SKM-1 (cell line): ENCODE measurements at regions not wholly inside any gene's neighbourhood (a gene's known extent, or its start where the extent isn't known, plus 50 kb on each side); places are given as distances from the start of the nearest gene placed in this dataset.
"Not testable (repeated sequence)": the region's sequence is repeated elsewhere in the genome, so short reads cannot be mapped to it uniquely, and the experiment has no call there.

Source experiments
- DNase-seq: peaks from one replicate; lab custom pipeline; 2025; ENCODE audit not compliant: unreplicated experiment; lab: John Stamatoyannopoulos, UW

DNA sequence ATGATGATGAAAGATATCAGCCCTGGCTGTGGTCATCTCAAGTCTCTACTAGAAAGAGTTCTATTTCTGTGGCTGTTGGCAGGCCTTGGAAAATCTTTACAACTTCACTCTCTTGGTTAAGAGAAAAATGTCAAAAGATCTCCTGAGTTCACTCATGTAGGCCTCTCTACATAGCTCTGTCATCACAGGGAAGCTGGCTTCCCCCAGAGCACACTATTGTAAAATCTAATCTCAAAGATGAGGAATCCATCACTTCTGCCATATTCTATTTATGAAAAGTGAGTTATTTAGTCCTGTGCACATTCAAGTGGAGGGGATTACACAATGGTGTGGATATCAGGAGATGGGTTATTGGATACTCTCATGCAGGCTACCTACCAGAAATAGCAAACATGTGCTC is 388.4 kb upstream of the HS3ST1 start:
- DNase-seq, result no peak

DNA sequence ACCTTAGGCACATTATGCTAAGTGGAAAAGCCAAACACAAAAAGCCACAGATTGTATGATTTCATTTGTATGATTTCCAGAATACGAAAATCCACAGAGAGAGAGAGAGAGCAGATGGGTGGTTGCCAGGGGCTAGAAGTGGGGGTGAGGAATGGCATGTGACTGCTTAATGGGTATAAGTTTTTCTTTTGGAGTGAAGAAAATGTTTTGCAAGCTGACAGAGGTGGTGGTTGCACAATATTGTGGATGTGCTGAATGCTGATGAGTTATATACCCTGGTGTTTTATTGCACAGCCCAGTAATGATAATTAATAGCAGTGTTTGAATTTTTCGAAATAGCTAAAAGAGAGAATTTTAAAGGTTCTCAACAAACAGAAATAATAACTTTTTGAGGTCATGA is 386.1 kb upstream of the HS3ST1 start:
- DNase-seq, result no peak

DNA sequence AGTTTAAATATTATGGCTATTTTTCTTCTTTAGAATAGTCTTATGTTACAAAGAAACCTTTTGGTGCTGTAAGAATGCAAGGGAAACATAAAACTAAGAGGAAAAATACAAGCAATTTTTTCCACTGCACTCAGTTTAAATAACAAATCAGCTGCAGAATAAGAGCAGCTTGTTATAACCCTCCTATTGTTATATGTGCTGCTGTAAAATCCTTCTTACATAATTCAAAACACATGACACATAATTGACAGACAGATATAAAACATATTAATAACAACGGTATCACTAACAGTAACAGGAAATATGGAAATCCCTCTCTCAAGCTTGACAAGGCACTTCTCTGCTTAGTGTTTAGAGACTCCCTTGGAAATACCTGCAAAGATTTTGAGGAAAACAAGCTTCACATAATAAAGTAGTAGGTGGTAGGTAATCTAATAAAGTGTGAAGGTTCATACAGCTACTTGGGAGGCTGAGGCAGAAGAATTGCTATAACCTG is 385.3 kb upstream of the HS3ST1 start:
- DNase-seq, result no peak

DNA sequence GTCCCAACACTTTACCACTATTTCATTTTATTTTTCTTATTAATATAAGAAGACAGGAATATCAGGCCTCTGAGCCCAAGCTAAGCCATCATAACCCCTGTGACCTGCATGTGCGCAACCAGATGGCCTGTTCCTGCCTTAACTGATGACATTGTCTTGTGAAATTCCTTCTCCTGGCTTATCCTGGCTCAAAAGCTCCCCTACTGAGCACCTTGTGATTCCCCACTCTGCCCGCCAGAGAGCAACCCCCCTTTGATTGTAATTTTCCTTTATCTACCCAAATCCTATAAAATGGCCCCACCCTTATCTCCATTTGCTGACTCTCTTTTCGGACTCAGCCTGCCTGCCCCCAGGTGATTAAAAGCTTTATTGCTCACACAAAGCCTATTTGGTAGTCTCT is 382.8 kb upstream of the HS3ST1 start:
- not testable (repeated sequence) for DNase-seq

DNA sequence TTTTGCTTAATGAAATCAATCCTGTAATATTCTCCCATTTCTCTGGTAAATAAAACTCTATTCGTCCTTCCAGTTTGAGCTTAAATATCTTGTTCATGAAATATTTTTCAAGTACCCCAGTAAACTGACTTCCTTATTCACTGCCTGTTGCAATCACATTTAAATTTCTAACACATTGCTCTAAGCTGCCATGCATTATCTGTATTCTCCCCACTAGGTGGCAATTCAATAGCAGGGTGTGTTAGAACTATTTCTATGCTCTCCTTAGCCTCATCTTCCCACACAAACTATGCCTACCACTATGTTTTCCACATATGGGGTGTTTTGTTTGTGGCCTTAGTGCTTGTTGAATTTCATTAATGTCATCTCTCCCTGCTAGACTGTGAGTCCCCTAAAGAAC is 377.1 kb upstream of the HS3ST1 start:
- DNase-seq, result peak; percentile 83

DNA sequence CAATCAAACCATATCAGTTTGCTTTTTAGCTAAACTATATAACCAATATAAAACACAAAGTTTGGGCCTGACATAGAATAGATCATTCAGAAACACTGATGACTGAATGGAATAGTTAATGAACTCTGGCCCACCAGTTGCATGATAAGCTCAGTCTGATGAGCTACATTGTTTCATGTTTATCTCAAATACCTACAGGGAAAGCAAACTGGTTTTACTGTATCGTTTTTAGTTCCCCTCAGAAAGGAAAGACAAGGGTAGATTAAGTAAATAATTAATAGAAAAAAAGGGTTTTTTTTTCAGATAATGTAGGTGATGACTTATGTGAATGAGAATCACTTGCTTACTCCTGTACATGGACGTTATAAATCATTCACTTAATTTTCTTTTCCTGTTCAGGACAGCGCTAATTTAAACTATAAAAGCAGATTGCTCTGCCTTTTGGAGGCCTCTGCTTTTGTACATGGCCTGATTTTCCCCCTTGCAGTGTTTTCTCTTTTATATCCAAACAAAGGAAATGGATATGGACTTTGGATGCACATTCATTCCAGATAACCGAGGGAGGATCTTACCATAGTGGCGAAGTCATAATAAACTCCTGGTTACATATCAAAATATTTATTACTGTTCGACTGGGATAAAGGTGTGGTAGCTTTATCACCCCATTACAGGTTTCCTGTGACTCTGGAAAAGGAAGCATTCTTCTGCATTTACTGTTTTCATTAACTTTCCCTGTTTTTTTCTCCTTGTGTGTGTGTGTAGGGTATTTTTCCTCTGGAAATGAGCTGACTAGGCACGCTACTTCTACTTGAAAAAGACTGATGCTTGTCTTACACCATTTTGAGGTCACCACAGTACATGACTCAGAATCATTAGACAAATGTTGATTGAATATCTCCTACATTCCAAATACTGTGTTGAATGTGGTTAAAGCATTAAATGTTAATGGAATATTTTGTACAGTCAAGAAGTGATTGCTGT is 373.1 kb upstream of the HS3ST1 start:
- no peak for DNase-seq

DNA sequence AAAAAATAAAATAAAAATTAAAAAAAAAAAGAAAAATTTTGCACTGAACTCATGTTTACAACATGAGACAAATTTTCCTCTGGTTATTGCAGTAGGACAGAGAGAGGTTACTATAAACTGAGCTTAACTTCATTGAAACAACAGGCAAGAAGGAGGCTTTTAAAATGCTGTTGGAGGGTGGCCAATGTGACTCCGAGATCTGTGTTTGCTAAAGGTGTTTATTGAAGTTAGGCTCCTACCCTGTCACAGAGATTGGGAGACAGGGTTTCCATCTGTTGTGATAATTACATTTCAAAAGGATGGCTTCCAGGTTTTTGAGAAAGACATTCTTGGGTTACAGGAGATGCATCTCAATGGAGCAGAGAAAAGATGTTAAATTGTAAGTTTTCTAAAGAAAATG is 370.5 kb upstream of the HS3ST1 start:
- no peak for DNase-seq

DNA sequence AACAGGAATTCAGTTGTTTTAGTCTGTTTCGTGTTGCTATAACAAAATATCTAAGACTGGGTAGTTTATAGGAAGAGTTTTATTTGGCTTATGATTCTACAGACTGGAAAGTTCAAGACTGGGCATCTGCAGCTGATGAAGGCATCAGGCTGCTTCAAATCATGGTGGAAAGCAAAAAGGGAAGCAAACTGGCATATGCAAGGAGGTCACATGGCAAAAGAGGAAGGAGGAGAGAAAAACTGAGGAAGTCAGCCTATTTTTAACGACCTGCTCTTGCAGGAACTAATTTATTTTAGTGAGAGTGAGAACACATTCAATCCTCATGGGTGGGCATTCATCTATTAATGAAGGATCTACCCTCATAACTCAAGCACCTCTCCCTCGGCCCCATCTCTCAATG is 363.1 kb upstream of the HS3ST1 start:
- peak; percentile 79 for DNase-seq

DNA sequence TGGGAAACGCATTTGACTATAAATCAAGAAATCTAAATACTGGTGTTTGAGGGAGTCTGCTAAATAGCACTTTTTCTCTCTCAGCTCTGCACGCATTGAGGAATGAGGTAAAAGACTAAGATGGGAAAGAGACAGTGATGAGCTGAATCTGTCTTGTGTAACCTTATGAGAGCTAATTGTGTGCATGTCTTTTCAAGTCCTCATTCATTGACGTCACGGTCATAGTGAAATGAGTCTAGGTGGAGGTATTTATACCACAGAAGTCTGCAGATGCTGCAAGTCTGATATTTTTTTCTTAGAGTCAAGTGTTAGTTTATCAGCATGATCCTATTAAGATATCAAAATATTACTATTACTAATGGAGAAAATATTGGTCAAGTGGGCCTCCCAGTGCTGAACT is 361.5 kb upstream of the HS3ST1 start:
- DNase-seq, result no peak

DNA sequence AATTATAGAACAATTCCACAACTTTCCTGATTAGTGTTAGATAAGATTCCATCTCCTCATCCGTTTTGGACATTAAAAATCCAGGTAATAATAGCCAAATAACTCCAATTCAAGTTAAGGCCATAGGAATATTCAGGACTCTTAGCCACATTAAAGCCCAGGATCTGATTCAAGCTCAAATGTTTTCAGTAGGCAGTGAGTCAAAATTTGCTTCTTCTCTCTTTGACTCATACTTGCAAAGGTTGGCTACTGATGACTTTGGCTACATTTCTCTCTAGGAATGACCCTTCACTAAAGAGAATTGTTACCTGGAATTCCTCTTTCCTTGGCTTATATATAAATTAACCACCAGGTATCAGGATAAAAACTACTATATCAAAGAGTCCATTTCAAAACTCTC is 354.9 kb upstream of the HS3ST1 start:
- DNase-seq, result no peak

DNA sequence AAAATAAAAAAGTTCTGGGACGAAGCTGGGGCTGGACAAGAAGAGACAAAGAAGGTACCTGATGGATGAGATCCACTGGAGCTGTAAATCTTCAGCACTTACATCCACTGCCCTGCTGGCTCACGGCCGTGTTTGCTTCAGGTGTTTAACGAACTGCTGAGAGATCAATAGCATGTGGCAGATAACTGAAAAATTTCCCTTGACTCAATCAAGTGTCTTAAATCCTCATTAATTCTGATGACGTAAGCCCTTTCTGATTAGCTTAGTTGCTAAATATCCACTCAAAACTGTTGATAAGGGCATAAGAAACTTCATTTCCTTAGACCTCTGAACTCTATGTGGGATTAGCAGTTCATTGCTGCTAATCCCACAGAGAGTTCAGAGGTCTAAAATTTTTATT is 354.2 kb upstream of the HS3ST1 start:
- DNase-seq, result no peak

DNA sequence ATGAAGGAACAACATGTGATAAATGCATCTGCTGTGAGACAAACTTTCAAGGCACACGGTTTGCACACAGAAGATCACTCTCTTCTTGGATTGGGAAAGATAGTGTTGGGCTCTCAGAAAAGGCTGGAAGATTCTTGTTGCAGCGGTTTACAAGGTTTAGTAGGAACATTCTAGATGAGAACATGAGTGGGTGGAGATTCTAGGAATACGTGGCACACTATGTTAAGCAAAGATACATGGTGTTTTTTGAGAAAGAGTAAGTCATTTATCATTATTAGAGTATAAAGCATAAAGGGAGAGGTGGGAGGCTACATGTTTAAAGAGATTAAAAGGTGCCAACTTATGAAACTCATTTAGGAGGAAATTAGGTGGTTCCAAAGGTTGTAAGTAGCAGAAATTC is 348.8 kb upstream of the HS3ST1 start:
- DNase-seq, result no peak

DNA sequence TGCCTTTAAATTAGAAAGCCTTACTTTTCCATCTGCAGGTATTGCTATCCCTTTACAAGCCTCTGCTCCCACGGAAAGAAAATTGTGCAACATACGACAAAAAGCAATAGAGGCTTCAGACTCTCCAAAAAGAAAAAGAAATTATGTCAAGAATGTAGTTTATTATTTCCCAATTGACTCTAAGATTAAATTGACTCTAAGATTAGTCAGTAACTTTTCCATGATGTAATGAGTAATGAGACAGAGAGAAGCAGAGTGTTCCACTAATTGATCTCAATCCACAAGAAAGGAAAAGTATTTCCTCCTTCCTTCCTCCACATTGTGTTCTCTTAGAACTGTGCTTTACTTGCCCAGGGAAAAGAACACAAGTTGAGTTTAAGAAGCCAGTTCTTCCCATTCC is 345.7 kb upstream of the HS3ST1 start:
- no peak for DNase-seq

DNA sequence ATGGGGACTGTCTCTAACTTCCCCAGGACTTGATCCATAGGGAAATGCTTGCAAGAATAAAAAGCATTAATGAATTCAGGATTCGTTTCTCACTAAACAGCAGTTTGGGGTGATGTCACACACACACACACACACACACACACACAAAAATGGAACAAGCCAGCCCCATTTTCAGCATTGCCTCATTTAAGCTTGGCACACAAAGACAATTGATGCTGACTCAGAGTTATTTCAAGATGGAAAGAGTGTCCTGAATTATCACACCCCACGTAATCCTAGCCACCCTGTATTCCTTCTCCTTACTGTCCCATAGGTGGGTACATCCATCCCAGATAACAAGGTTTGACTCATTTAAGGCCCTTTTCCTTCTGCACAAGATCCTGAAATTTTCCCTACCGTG is 345.1 kb upstream of the HS3ST1 start:
- DNase-seq, result no peak

DNA sequence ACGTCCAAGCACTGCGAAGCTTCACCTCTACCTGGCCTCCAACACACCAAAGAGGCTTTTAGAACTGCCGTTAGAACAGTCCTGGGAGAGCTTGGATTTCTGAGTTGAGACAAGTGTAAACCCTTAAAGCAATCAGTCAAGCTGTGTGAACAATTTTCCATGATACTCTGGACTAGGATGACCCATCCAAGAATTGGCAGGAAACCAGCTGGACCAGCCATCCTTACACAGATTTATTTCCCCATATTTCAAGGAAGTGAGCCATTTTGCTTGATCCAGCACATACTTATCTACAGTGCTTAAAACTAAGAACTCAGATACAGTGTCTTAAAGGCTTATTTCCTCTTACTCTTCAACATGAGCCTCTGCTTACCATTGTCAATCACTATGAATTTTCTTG is 340.7 kb upstream of the HS3ST1 start:
- DNase-seq, result no peak

DNA sequence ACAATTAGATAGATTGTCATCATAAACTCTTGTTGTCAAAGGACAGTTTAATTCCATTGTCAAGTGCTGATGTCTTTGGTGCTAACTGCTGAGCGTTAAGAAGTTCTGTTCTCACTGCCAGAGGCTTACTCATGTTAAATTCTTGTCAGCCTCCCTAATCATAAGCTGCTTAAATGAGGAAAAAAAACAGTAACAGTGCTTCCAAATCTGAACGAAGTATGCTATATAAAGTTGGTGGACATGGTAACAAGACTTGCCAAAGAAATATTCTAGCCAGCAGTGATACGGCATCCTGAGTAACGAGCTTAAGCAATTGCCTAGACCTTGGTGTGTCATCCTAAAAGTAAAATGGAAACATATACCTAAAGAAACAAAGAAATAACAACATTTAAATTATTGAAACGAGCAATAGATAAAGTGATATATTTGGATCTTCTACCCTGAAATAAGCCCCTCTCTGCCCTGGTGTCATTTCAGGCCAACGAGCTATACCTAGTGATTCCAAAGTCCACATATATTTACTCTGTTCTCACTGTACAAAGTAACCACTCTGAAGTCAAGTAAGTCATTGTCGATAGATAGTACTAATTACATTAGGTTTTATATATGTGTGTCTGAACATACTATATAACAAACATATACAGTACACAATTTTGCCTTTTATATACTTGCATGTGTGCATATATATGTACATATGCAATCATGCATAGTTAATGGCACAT is 339.7 kb upstream of the HS3ST1 start:
- DNase-seq, result no peak

DNA sequence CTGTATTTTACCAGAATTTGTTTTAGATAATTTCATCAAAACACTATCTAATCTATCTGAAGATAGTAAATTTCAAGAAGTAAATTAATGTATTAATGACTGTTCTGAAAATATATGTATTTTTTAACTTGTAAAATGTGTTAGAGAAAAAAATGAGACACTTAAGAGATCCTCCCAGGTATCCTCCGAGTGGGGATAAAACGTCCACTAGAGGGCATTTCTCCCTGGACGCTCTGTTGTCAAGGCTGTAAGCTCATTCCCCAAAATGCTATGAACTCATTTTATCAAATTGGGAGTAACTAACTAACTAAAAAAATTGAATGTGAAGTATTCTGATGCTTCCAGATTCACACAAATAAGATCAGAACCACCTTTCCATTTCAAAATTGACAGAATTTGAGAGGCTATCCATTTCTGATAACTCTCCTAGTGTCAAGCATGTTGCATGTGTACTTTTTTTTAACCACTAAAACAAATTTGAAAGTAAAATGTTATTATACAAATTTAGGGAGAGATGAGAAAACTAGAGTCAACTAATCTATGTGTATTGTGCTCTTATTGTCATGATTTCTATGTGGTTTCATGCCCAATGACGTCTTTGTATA is 337.3 kb upstream of the HS3ST1 start:
- peak; percentile 59 for DNase-seq

DNA sequence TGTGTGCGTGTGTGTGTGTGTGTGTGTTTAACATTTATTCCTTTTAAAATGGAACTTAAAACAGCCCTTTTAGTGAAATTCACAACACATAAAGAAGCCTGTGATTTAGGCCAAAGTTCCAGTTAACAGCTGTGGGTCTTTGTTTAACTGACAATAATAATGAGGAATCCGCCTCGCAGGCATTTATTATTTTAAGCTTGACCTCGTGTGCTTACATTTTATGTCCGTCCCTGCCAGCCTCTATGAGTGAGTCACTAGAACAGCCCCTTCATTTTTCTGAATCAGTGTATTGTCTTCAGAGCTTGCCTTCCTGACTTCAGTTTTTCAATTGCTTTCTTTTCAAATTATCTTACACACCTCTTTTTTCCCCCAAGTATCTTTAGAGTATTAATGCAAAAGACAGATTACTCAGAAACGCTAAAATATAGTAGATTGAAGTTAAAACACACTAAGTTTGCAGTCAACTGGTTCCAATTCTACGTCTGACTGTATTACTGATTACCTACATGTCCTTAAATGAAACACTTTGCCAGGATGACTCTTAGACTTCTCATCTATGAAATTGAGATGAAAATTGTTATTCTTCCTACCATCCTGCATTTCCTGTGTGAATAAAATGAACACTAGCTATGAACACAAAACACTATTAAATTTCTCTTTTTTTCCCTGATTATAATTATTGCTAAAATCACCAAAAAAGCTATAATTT is 319.6 kb upstream of the HS3ST1 start:
- DNase-seq, result no peak

DNA sequence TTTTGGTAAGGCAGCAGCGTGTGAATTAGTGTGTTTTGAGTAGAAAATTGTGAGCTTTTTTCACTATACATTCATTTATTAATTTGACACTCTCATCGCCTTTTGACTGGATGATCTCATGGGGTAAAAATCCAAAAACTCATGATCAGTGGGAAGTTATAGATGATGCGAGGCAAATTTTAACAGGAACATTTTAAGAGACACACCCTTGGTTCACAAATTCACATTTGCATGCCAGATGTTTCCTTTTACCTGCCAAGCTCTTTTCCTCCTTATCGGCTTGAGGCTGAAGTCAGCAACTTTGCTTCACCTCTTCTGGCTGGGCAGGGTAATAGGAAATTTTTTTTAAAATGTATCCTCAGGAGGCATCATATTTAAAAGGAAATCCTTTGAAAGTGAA is 318.0 kb upstream of the HS3ST1 start:
- no peak for DNase-seq

DNA sequence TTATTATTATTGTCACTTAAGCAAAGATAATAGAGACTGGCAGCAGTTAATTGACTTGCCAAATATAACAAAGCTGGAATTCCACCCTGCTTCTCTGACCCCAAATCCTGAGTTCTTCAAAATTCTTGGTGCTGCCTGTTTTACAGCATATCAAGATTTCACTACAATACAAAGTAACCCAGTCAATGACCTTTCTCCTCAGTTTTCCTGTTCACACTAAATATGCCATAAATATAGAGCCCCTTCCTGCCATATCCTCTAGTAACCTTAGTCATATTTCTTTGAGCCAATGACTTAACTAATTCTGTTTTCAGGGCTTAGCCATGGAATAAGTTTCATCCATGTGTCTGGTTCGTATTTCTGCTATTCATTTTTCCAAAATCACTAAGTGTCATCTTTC is 315.3 kb upstream of the HS3ST1 start:
- no peak for DNase-seq

DNA sequence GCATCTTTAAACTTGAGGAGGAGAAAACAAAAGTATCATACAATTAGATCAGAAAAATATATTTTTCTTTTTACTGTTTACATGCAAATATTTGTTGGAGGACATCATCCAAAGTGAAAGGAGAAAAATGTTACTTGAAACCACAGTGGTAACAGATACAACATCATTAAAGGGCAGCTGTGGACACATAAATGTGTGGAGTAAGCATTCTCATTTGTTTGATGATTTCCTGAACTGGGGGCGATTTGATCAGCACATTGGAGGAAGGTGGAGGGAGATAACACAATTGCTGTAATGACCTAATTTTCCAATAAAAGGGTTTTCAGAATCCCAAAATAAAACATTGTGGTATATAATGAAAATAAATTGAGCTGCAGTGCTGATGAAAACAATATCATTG is 314.5 kb upstream of the HS3ST1 start:
- no peak for DNase-seq
